GM12875 (cell line): ENCODE measurements at regions not wholly inside any gene's neighbourhood (a gene's known extent, or its start where the extent isn't known, plus 50 kb on each side); places are given as distances from the start of the nearest gene placed in this dataset.

Experiments
- H3K4me3 ChIP-seq: one replicate; pipeline ENCODE4 v1.5.1; 2011; ENCODE audit warnings: low read depth, low read length, control low read depth
- CTCF ChIP-seq: IDR thresholded peaks from 2 replicates; pipeline ENCODE4 v1.5.1; 2011; ENCODE audit warnings: low read depth, mild to moderate bottlenecking, control low read depth, inconsistent platforms, low read length, moderate library complexity, borderline replicate concordance; ENCODE audit not compliant: insufficient read depth

- no peak for TF ChIP-seq CTCF
- no peak overlapping the region for H3K4me3 ChIP-seq
Measured at GRCh38 chr16:76199681-76200220, 77.5 kb upstream of the CNTNAP4 start.

- H3K4me3 ChIP-seq: no peak overlapping the region
- TF ChIP-seq CTCF: no peak
Measured at GRCh38 chr16:76201385-76201784, 75.8 kb upstream of the CNTNAP4 start.

- no peak for TF ChIP-seq CTCF
- no peak overlapping the region for H3K4me3 ChIP-seq
Measured at GRCh38 chr16:76204249-76204648, 73.0 kb upstream of the CNTNAP4 start.

- H3K4me3 ChIP-seq: no peak overlapping the region
- no peak for TF ChIP-seq CTCF
Measured at GRCh38 chr16:76207270-76207669, 69.9 kb upstream of the CNTNAP4 start.

- H3K4me3 ChIP-seq: no peak overlapping the region
- no peak for TF ChIP-seq CTCF
Measured at GRCh38 chr16:76210157-76210556, 67.0 kb upstream of the CNTNAP4 start.

- H3K4me3 ChIP-seq: no peak overlapping the region
- TF ChIP-seq CTCF: no peak
Measured at GRCh38 chr16:76213860-76214259, 63.3 kb upstream of the CNTNAP4 start.

GRCh38 chr16:76214856-76215255, 62.3 kb upstream of the CNTNAP4 start:
- H3K4me3 ChIP-seq: no peak overlapping the region
- no peak for TF ChIP-seq CTCF
